Esophagus mucosa (tissue), 1 donor: ENCODE measurements at regions not wholly inside any gene's neighbourhood (a gene's known extent, or its start where the extent isn't known, plus 50 kb on each side); places are given as distances from the start of the nearest gene placed in this dataset.
"Not testable (repeated sequence)": the region's sequence is repeated elsewhere in the genome, so short reads cannot be mapped to it uniquely, and the experiment has no call there.

Experiments
- ATAC-seq: fragments of 200-7000 bp; cut with Tn5 transposase; one replicate; pipeline ENCODE4 v1.9.1; 2020
- donor health status: DM: yes; HTN: yes; CAD: no.

GRCh38 chr7:54898659-54899340 lies 120.0 kb upstream of the EGFR start:
- peak; percentile 60 for ATAC-seq

- ATAC-seq, result no peak
Observed at GRCh38 chr7:54901840-54902239, 117.0 kb upstream of the EGFR start.

- no peak for ATAC-seq
Observed at GRCh38 chr7:54904130-54904529, 114.7 kb upstream of the EGFR start.

- ATAC-seq, result no peak
Observed at GRCh38 chr7:54904986-54905385, 113.8 kb upstream of the EGFR start.

GRCh38 chr7:54906963-54907362 lies 111.9 kb upstream of the EGFR start:
- no peak for ATAC-seq

- no peak for ATAC-seq
Observed at GRCh38 chr7:54907981-54908380, 110.8 kb upstream of the EGFR start.

GRCh38 chr7:54908760-54909438 lies 109.9 kb upstream of the EGFR start:
- ATAC-seq, result no peak

- no peak for ATAC-seq
Observed at GRCh38 chr7:54915870-54916598, 102.8 kb upstream of the EGFR start.

DNA sequence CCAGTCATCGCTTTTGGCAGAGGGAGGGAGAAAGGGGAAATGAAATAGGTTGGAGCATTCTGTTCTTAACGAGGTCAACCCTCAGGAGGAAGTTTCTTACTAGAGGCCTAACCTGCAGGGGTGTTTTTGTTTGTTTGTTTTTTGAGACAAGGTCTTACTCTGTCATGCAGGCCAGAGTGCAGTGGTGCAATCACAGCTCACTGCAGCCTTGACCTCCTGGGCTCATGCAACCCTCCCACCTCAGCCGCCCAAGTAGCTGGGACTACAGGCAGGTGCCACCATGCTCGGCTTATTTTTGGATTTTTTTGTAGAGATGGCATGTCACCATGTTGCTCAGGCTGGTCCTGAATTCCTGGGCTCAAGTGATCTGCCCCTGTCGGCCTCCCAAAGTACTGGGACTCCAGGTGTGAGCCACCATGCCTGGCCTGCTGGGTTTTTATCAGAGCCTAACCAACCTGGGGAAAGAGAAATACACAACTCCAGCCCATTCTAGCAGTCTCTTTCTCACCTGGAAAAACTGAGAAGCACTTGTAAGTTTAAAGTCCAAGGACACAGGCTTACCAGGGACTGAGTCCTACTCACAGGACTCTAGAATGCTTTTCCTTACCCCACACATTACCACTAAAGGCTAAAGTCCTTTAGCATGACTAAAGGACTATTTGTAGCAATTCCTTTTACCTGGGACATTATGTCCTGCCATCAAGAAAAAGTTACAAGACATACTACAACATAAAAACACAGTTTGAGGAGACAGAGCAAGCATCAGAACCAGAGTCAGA lies 101.0 kb upstream of the EGFR start:
- ATAC-seq, result no peak

DNA sequence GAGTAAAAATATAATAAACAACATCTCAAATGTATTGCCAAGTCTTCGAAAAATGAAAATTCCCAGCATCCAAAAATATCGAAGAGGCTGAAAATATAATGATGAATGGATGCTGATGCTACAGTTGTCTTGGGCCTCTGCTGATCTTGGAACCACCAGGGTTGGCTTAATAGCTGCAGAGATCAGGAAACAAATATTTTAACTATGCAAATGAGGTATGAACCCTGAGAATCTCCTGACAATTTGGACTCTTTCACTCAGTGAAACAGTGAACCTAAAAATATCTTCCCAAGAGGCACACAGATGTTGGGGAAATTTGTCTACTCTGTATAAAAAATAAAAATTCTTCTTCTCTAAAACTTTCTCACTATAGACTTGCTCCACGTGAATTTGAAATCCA lies 97.7 kb upstream of the EGFR start:
- ATAC-seq, result no peak

DNA sequence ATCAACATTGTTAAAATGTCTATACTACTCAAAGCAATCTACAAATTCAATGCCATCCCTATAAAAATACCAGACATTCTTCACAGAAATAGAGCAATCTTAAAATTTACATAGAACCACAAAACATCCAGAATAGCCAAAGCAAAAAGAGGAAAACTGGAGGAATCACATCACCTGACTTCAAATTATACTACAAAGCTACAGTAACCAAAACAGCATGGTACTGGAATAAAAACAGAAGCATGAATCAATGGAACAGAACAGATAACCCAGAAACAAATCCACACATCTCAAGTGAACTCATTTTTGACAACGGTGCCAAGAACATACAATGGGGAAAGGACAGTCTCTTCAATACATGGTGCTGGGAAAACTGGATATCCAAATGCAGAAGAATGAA lies 87.3 kb upstream of the EGFR start:
- no peak for ATAC-seq

- ATAC-seq, result peak; percentile 82
Observed at GRCh38 chr7:54932818-54933543, 85.8 kb upstream of the EGFR start.

DNA sequence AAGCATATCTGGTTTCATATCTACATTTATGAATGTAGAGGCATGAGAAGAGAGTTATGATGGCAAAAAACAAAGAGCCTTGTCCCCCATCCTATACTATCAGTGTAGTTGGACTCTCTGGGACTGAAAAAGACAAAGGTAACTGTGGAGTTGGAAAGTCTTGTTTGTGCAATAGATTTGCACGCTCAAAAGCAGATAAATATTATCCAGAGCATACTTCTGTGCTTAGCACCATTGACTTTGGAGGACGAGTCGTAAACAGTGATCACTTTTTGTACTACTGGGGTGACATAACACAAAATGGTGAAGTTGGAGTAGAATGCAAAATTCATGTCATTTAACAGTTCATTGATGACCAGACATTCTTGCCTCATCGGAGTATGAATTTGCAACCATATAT lies 85.2 kb upstream of the EGFR start:
- ATAC-seq, result no peak

DNA sequence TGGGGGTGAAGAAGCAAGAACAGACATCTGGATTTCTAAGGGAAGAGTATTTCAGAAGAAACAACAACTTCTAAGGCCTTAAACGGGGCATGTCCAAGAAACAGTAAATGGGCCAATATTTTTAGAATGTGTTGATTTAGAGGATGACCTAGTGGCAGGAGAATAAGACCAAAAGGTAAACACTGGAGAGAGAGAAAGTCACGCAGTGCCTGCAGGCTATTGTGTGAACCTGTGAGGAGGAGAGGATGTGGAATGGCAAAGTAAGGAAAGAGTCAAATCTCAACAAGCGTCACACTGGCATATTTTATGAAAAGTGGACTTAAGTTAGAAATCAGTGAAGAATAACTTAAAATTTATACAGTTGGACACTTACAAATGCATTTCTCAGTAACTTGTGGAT lies 78.1 kb upstream of the EGFR start:
- ATAC-seq, result no peak

GRCh38 chr7:54944179-54944578 lies 74.6 kb upstream of the EGFR start:
- ATAC-seq, result no peak

DNA sequence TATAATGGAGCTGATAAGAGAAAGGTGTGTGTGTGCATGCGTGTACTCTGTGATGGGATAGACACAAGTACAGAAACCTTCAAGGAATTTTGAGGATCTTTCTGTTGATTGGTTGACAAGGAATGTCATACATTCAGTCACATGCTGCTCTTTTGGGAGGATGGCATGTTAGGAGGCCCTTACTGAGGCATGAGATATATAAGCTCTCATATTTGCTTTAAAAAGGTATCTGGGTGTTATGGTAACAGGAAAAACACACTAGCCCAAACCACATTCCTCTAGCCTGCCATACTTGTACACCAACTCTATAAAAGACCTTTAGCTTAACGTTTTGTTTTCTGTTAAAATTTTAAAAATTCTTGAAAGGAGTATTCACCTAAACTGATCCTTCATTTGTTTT lies 72.5 kb upstream of the EGFR start:
- peak; percentile 75 for ATAC-seq

GRCh38 chr7:54946764-54947163 lies 72.1 kb upstream of the EGFR start:
- ATAC-seq, result peak; percentile 100

DNA sequence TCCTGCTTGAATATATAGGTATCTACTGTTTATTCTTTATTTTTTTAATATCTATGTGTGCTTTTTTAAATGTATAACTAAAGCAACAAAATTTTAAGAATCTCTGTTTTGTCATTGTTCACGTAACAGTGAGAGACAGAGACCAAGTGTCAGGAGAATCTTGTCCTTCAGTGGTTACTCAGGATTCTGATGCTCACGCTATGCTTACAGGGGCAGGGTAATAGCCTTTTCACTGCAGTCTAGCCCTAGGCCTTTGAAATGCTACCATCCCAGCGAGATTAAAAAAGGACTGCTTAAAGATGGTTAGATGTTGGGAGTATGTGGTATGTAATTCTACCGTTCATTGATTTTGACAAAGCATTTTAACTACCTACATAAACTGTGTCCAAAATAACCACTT lies 71.6 kb upstream of the EGFR start:
- peak; percentile 60 for ATAC-seq

DNA sequence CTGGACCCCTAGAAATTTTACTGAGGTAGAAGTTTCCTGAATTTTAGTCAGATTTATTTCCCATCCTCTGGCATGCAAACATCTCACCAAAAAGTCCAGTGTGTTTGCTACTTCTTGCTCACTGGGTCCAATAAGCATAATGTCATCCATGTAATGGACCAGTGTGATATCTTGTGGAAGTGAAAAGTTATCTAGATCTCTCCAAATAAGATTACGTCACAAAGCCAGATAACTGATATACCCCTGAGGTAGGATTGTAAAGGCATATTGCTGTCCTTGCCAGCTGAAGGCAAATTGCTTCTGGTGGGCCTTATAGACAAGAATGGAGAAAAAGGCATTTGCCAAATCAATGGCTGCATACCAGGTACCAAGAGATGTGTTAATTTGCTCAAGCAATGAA lies 69.3 kb upstream of the EGFR start:
- ATAC-seq, result not testable (repeated sequence)

- no peak for ATAC-seq
Observed at GRCh38 chr7:54955296-54955695, 63.5 kb upstream of the EGFR start.

DNA sequence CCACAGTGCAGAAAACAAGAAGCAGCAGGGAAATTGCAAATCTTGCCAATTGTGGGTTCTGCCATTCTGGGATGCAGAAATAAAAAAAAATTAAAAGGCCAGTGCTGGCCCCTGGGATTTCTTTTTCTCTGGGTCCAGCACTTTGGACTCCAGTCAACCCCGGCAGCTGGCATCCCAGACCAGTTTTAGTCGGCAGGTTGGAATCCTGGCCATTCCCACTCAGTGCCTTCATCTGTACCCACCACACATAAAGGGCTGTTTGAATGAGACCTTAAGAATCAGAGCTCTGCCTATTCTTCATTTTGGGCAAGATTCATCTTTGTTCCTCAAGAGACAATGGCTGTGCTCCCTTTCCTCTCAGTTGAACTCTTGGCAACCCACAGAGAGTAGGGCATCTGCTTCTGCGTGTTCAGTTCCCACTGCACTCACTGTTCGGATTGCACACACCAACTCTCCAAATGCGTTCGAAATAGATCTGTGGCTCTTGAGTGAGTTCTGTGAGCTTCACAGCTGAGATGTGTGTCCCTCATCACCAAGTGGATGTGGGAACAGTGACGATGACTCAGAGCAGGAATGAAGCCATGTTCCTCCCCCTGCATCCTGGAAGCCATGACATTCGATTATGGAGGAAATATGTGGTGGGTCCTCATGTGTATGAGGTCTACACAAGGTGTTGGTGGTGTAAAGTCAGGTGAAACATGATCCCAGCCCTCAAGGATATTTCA lies 63.0 kb upstream of the EGFR start:
- ATAC-seq, result no peak

DNA sequence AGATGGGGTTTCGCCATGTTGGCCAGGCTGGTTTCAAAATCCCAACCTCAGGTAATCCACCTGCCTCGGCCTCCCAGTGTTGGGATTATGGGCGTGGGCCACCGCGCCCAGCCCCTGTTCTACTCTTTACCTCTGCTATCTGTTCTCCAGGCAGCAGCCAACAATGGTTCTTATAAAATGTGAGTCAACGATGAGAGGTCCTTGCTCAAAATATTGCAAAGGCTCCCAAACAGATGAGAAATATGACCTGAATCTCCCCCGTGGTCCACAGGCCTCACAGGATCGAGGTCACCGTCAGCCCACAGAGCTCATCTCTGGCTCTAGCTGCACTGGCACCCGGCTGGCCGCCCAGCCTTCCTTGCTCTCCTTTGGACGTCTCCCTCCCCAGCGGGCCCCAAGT lies 62.0 kb upstream of the EGFR start:
- no peak for ATAC-seq
